ENCODE measurements at regions not wholly inside any gene's neighbourhood (a gene's known extent, or its start where the extent isn't known, plus 50 kb on each side); places are given as distances from the start of the nearest gene placed in this dataset.

DNA sequence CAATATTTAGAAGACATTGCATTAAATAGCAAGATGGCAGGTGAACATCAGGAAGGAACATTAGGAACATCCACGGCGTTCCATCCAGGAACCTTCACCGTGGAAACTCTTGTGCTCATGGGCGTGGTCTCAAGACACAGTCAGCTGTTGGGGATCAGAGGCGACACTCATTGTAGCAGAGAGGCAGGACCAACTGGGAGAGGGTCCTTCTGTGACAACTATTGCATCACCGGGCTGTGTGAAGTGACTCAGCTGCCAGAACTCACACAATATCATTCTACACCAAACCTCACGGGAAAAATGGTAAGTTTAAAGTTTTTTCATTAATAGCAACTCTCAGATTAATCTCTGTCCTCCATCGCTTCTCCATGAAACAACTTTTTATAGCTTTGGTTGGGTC, 334.8 kb upstream of the SULF2 start:
- TF ChIP-seq, protein P1, sequence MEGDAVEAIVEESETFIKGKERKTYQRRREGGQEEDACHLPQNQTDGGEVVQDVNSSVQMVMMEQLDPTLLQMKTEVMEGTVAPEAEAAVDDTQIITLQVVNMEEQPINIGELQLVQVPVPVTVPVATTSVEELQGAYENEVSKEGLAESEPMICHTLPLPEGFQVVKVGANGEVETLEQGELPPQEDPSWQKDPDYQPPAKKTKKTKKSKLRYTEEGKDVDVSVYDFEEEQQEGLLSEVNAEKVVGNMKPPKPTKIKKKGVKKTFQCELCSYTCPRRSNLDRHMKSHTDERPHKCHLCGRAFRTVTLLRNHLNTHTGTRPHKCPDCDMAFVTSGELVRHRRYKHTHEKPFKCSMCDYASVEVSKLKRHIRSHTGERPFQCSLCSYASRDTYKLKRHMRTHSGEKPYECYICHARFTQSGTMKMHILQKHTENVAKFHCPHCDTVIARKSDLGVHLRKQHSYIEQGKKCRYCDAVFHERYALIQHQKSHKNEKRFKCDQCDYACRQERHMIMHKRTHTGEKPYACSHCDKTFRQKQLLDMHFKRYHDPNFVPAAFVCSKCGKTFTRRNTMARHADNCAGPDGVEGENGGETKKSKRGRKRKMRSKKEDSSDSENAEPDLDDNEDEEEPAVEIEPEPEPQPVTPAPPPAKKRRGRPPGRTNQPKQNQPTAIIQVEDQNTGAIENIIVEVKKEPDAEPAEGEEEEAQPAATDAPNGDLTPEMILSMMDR (conservative IDR thresholded peaks at IDR 0.05) = no peak
- TF ChIP-seq ZFX (IDR thresholded peaks at IDR 0.05) = no peak

All from C4-2B (cell line).